VCaP (cell line): ENCODE measurements at regions not wholly inside any gene's neighbourhood (a gene's known extent, or its start where the extent isn't known, plus 50 kb on each side); places are given as distances from the start of the nearest gene placed in this dataset.
"Not testable (repeated sequence)": the region's sequence is repeated elsewhere in the genome, so short reads cannot be mapped to it uniquely, and the experiment has no call there.

ENCODE experiments used
- H3K27ac ChIP-seq: fragments of 450-650 bp; 2 replicates; pipeline ENCODE4 v1.5.1; 2017
- CTCF ChIP-seq: fragments of 450-650 bp; conservative IDR thresholded peaks from 2 replicates; pipeline ENCODE4 v1.5.1; 2017; ENCODE audit warnings: mild to moderate bottlenecking, moderate library complexity

GRCh38 chr6:165842281-165842936 is 179.4 kb upstream of the PDE10A start:
- H3K27ac ChIP-seq = no peak overlapping the region
- TF ChIP-seq CTCF = no peak

GRCh38 chr6:165841153-165841558 is 178.1 kb upstream of the PDE10A start:
- H3K27ac ChIP-seq = no peak overlapping the region
- TF ChIP-seq CTCF = no peak

GRCh38 chr6:165837948-165838745 is 175.1 kb upstream of the PDE10A start:
- TF ChIP-seq CTCF = no peak
- no peak overlapping the region for H3K27ac ChIP-seq

GRCh38 chr6:165836648-165837047 is 173.6 kb upstream of the PDE10A start:
- H3K27ac ChIP-seq = not testable (repeated sequence)

- TF ChIP-seq CTCF = no peak
- peak overlapping the region; percentile 64 for H3K27ac ChIP-seq
Observed at GRCh38 chr6:165835410-165835851, 172.4 kb upstream of the PDE10A start.

GRCh38 chr6:165834613-165835259 is 171.7 kb upstream of the PDE10A start:
- TF ChIP-seq CTCF = no peak
- H3K27ac ChIP-seq = peak overlapping the region; percentile 64

GRCh38 chr6:165833355-165833754 is 170.3 kb upstream of the PDE10A start:
- no peak overlapping the region; the same call in 1 of the 2 replicates for H3K27ac ChIP-seq
- TF ChIP-seq CTCF = no peak
